PC-3 (cell line): ENCODE measurements at regions not wholly inside any gene's neighbourhood (a gene's known extent, or its start where the extent isn't known, plus 50 kb on each side); places are given as distances from the start of the nearest gene placed in this dataset.

ENCODE experiments used
- ATAC-seq: fragments of 200-7000 bp; cut with Tn5 transposase; 2 replicates; pipeline ENCODE4 v1.9.1; 2020; ENCODE audit warnings: mild to moderate bottlenecking, moderate library complexity
- BruUV-seq: library from RNA; stranded (reverse); fragments of 400-500 nt; replicated peaks from 2 replicates; lab custom pipeline; 2021; lab: Mats Ljungman, UMichigan
- CTCF ChIA-PET: fragments of 300-600 bp; sonication (Branson Sonifier 250); formaldehyde crosslinking; loops from one replicate; lab custom pipeline; 2022; ENCODE audit warnings: antibody characterized with exemption; lab: Charles Lee
- POLR2A ChIA-PET: fragments of 300-600 bp; sonication (Branson Sonifier 250); formaldehyde crosslinking; loops from one replicate; lab custom pipeline; 2022; ENCODE audit warnings: antibody characterized with exemption; ENCODE audit not compliant: unreplicated experiment; lab: Charles Lee
- DNase-seq: peaks from one replicate; pipeline ENCODE4 v3.0.0-alpha.2; 2015
- H2AFZ ChIP-seq: fragments of 300-600 bp; sonication (generic); 2 replicates; pipeline ENCODE4 v1.6.0; 2016; ENCODE audit warnings: antibody characterized with exemption, low read length
- H3F3A ChIP-seq: fragments of 300-600 bp; sonication (generic); one replicate; pipeline ENCODE4 v1.6.0; 2017; ENCODE audit warnings: antibody characterized with exemption, low read length, control low read depth, mild to moderate bottlenecking; ENCODE audit not compliant: unreplicated experiment
- H3K27ac ChIP-seq: fragments of 300-600 bp; sonication (generic); 2 replicates; pipeline ENCODE4 v1.5.1; 2016; ENCODE audit warnings: mild to moderate bottlenecking, low read length
- H3K27me3 ChIP-seq: fragments of 300-600 bp; sonication (generic); 2 replicates; pipeline ENCODE4 v1.6.1; 2016; ENCODE audit warnings: low read length, mixed read lengths
- H3K36me3 ChIP-seq: fragments of 300-600 bp; sonication (generic); 2 replicates; pipeline ENCODE4 v1.6.1; 2016; ENCODE audit warnings: low read depth, mixed run types, low read length, mixed read lengths
- H3K4me1 ChIP-seq: fragments of 300-600 bp; sonication (generic); 2 replicates; pipeline ENCODE4 v1.5.1; 2016; ENCODE audit warnings: low read length; ENCODE audit not compliant: insufficient read depth
- H3K4me2 ChIP-seq: fragments of 300-600 bp; sonication (generic); 2 replicates; pipeline ENCODE4 v1.6.0; 2016; ENCODE audit warnings: low read length
- H3K4me3 ChIP-seq: fragments of 300-600 bp; sonication (generic); 2 replicates; pipeline ENCODE4 v1.5.1; 2016; ENCODE audit warnings: mild to moderate bottlenecking, low read length, mixed read lengths
- H3K79me2 ChIP-seq: fragments of 300-600 bp; sonication (generic); 2 replicates; pipeline ENCODE4 v1.6.1; 2017; ENCODE audit warnings: low read length, mixed read lengths
- H3K9ac ChIP-seq: fragments of 300-600 bp; sonication (generic); 2 replicates; pipeline ENCODE4 v1.6.0; 2016; ENCODE audit warnings: mild to moderate bottlenecking, low read length
- H3K9me2 ChIP-seq: fragments of 300-600 bp; sonication (generic); replicated peaks from 2 replicates; pipeline ENCODE4 v1.6.1; 2016; ENCODE audit warnings: mixed run types, low read length, mixed read lengths
- H3K9me3 ChIP-seq: fragments of 300-600 bp; sonication (generic); 2 replicates; pipeline ENCODE4 v1.6.1; 2016; ENCODE audit warnings: low read length, mixed read lengths
- H4K20me1 ChIP-seq: fragments of 300-600 bp; sonication (generic); 2 replicates; pipeline ENCODE4 v1.6.1; 2016; ENCODE audit warnings: low read length, mixed read lengths
- CTCF ChIP-seq: fragments of 300-600 bp; sonication (generic); conservative IDR thresholded peaks from 2 replicates; pipeline ENCODE4 v1.5.1; 2017; ENCODE audit warnings: antibody characterized with exemption, low read depth, mild to moderate bottlenecking, low read length
- EZH2 ChIP-seq: fragments of 300-600 bp; sonication (generic); IDR thresholded peaks from one replicate; pipeline ENCODE4 v1.6.1; 2017; ENCODE audit warnings: antibody characterized with exemption, mild to moderate bottlenecking, low read length; ENCODE audit not compliant: unreplicated experiment
- EZH2phosphoT487 ChIP-seq: fragments of 300-600 bp; sonication (generic); IDR thresholded peaks from 2 replicates; pipeline ENCODE4 v1.6.1; 2018; ENCODE audit warnings: mild to moderate bottlenecking, antibody characterized with exemption, low read length, borderline replicate concordance
- intact Hi-C: fragments of 100-400 bp; cut with micrococcal nuclease; formaldehyde crosslinking; loops from 2 replicates; pipeline ENCODE4 v1.9.0; 2023

DNA sequence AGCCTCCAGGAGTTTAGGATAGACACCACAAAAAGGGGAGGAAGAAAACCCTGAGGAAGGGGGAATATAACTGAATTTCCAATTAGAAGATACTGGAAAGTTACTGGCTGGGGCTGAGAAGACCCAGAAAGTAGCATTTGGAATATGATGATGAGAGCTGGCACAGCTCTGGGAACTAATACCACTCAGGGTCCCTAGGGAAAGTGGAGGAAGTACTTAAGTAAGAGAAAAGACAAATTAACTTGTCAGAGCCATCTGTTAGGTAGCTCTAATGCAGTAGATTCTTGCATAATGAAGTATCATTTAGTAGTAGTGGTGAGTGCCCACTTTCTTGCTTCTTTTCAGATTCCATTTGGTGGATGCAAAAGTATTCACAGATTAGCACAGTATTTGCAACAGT is 90.8 kb upstream of the TSPAN5 start:
- Histone ChIP-seq H3K79me2 (no peaks in the 10 kb centered on the region), H4K20me1 (no peaks in the 10 kb centered on the region), H2AFZ (no peak overlapping the region), H3K27ac (no peak overlapping the region), H3K4me3 (no peak overlapping the region), H3K9me3 (no peaks in the 10 kb centered on the region), H3F3A (no peaks in the 10 kb centered on the region), H3K4me1 (no peaks in the 10 kb centered on the region), H3K9ac (no peak overlapping the region), H3K27me3 (no peaks in the 10 kb centered on the region), H3K36me3 (no peaks in the 10 kb centered on the region), H3K4me2 (no peak overlapping the region), H3K9me2 (no peaks in the 10 kb centered on the region)
- BruUV-seq: no TSS peak
- TF ChIP-seq EZH2: no peak
- TF ChIP-seq EZH2phosphoT487: no peak
- intact Hi-C loops: no loop called here
- ChIA-PET CTCF (no interaction called here), POLR2A (no interaction called here)
- DNase-seq (no peak), ATAC-seq (no peak)

DNA sequence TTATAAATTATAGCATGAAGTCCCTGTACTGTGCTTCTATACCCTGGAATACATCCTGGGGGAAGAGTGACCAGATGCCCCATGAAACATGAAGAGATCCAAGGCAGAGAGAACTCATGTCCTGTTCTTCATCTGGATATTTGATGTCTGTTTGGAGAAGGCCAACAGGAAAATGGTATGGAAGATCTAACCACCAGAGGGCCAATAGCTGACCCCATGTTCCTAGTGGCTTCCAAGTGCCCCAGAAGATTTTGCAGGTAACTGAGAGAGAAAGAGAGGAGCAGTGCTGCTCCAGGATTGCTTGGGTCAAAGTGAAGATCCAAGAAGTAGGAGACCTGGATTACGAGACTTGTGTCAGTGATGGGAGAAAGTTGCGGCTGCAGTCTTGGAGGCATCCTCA is 90.2 kb upstream of the TSPAN5 start:
- intact Hi-C loops: no loop called here
- ATAC-seq (no peak), DNase-seq (no peak)
- no peaks in the 10 kb centered on the region for H3K4me1 ChIP-seq
- POLR2A ChIA-PET: no interaction called here
- H3K27ac ChIP-seq: no peak overlapping the region
- H3K9me2 ChIP-seq: no peaks in the 10 kb centered on the region
- no peaks in the 10 kb centered on the region for H3K36me3 ChIP-seq
- TF ChIP-seq EZH2phosphoT487 (no peak), EZH2 (no peak), CTCF (no peak)
- no peak overlapping the region for H3K4me2 ChIP-seq
- H3K79me2 ChIP-seq: no peaks in the 10 kb centered on the region
- no TSS peak for BruUV-seq
- CTCF ChIA-PET: no interaction called here
- no peaks in the 10 kb centered on the region for H3K27me3 ChIP-seq
- no peaks in the 10 kb centered on the region for H3F3A ChIP-seq
- no peaks in the 10 kb centered on the region for H3K9me3 ChIP-seq
- no peak overlapping the region for H2AFZ ChIP-seq
- no peak overlapping the region for H3K4me3 ChIP-seq
- H4K20me1 ChIP-seq: no peaks in the 10 kb centered on the region
- no peak overlapping the region for H3K9ac ChIP-seq

GRCh38 chr4:98747393-98748091 is 89.1 kb upstream of the TSPAN5 start:
- no peaks in the 10 kb centered on the region for H3K9me2 ChIP-seq
- H3K36me3 ChIP-seq: no peaks in the 10 kb centered on the region
- no peak overlapping the region for H3K27ac ChIP-seq
- intact Hi-C loops: no loop called here
- ChIA-PET POLR2A (no interaction called here), CTCF (no interaction called here)
- ATAC-seq (no peak), DNase-seq (no peak)
- no peaks in the 10 kb centered on the region for H3F3A ChIP-seq
- H3K4me3 ChIP-seq: no peak overlapping the region
- no peak overlapping the region for H2AFZ ChIP-seq
- H3K79me2 ChIP-seq: no peaks in the 10 kb centered on the region
- no peaks in the 10 kb centered on the region for H3K27me3 ChIP-seq
- no peak for TF ChIP-seq EZH2phosphoT487
- no peak for TF ChIP-seq EZH2
- no peak for TF ChIP-seq CTCF
- no peaks in the 10 kb centered on the region for H3K4me1 ChIP-seq
- H4K20me1 ChIP-seq: no peaks in the 10 kb centered on the region
- H3K9me3 ChIP-seq: no peaks in the 10 kb centered on the region
- no peak overlapping the region for H3K4me2 ChIP-seq
- no TSS peak for BruUV-seq
- no peak overlapping the region for H3K9ac ChIP-seq
